GM19467 (cell line): ENCODE measurements at regions not wholly inside any gene's neighbourhood (a gene's known extent, or its start where the extent isn't known, plus 50 kb on each side); places are given as distances from the start of the nearest gene placed in this dataset.

Experiments used
- ATAC-seq: cut with Tn5 transposase; IDR thresholded peaks from one replicate; pipeline ENCODE4 v1.9.1; 2021; ENCODE audit warnings: mild to moderate bottlenecking, moderate library complexity; ENCODE audit not compliant: unreplicated experiment

DNA sequence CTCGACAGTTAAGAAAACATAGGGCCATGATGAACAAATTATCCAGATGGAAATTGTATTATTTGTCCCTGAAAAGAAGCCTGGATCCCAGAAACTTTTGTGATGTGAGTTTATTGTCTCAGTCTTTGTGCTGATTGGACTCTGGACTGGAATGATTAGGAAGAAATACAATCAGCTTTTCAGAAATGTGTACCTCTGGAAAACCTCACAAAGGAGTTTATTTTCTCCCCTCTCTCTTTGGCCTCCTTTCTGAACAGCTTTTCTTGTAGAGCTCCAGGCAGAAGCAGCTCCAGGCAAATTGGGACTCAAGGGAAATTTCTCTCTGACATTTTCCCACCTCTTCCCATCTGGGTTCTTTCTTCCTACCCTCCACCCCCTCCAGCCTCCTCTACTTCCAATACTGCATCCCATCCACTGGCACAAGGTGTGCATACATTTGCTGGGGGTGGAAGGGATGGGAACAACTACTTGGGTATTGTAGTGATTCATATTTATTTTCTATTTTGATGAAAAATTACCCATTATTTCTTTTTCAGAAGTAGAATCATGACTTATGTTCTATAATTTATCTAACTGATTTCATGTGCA lies 119.7 kb downstream of the CD47 start:
- ATAC-seq: no peak

GRCh38 chr3:107969994-107970819 lies 120.6 kb downstream of the CD47 start:
- no peak for ATAC-seq

- ATAC-seq: no peak
These were observed 121.3 kb downstream of the CD47 start for GRCh38 chr3:107969525-107969924.

- ATAC-seq: no peak
These were observed 124.6 kb downstream of the CD47 start for GRCh38 chr3:107966276-107966675.

DNA sequence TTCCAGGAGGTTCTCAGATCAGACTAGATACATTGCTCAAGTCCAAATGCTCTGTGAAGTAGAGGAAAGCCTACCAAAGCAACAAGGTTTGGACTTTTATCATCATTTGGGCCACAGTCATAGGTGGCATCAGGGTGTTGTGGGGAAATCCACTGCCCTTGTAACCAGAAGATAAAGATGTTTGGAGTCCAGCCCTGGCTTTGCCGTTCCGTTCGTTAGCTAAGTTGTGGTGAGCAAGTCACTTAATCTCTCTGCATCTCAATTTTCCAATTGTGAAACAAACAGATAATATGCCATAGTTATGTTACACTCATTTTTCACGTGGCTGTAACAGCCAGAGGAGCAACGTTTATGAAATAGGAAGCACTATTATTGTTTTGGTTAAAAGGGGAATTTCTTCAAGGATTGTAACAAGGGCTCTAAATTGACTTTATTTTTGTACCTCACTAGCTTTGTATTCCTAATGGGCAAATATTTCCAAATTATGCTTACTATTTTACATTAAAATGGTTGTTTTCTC lies 125.6 kb downstream of the CD47 start:
- no peak for ATAC-seq

DNA sequence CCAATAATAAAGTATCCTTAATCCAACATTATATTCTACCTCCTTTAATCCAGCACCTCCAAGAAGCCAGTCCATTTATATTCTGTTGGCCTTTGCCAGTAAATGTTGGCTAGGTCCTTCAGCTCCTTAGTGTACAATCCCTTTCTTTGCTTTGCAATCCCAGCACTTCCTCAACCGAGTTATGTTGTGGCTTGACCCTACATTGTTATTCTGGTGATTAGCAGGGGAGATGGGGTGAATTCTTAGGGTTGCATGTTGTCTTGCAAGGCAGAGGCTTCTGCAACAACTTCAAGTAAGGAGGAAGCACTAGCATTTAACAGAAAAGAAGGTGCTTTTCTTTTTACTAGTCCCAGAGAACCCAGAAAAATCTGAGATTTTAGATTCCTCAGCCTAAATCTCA lies 127.2 kb downstream of the CD47 start:
- ATAC-seq: no peak

- ATAC-seq: no peak
These were observed 127.9 kb downstream of the CD47 start for GRCh38 chr3:107962946-107963345.

DNA sequence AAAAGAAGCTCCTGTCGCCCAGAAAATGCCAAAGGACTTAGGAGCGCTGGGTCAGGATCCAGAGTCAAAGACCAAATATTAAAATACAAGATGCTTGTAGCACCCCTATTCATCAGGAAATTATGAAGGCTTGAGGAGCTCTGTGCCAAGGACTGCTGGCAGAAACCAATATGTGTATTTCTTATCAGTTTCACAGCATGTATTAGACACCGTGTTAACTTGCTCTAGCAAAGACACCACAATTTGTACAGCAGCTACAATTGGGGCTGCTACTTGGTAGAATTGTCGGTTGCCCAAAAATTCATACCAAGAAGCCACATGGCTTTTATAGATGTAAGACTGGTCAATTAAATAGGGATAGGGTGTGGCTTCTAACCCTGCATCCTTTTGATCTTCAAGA lies 128.8 kb downstream of the CD47 start:
- ATAC-seq: no peak

DNA sequence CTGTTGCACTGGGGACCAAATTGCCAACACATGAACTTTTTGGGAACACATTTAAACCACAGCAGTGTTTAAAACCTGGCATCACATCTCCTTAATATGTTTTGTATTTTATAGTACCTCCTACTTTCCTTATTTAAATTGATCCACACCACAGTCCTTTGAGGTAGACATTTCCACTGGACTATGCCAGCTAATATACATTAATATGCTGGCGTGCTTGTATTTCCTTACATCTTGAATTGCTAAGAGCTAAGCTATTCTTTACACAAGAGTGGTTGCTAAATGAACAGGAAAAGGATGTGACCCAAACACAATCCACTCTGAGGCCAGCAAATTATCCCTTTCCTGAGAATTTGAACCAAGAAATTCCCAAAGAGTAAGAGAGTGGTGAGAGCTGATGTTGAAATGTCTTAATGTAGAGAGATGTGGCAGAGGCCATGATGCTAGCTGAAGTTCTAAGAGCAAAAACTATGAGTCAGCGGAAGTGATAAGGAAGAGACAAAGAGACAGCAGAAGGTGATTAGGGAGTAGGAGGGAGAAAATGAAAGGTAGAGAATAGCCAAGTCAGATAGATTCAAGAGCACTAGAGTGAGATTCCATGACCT lies 131.2 kb downstream of the CD47 start:
- no peak for ATAC-seq

DNA sequence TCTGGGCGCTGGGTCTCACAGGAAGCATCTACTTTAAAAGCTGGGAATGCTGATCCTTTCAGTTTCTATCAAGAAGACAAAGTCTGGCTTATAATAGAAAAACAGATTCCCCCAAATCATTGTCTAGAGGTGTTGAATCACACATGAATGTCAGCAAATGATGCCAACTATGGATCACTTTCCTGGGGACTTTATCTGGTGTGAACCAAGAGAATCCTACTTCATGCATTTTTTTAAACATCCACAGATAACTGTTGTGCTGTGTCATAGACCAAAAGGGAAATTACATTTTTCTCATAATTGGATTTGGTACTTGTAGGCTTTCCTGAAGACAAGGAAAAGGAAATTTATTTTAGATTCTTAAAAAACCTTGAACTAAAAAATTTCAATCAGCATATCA lies 132.7 kb downstream of the CD47 start:
- ATAC-seq: no peak

DNA sequence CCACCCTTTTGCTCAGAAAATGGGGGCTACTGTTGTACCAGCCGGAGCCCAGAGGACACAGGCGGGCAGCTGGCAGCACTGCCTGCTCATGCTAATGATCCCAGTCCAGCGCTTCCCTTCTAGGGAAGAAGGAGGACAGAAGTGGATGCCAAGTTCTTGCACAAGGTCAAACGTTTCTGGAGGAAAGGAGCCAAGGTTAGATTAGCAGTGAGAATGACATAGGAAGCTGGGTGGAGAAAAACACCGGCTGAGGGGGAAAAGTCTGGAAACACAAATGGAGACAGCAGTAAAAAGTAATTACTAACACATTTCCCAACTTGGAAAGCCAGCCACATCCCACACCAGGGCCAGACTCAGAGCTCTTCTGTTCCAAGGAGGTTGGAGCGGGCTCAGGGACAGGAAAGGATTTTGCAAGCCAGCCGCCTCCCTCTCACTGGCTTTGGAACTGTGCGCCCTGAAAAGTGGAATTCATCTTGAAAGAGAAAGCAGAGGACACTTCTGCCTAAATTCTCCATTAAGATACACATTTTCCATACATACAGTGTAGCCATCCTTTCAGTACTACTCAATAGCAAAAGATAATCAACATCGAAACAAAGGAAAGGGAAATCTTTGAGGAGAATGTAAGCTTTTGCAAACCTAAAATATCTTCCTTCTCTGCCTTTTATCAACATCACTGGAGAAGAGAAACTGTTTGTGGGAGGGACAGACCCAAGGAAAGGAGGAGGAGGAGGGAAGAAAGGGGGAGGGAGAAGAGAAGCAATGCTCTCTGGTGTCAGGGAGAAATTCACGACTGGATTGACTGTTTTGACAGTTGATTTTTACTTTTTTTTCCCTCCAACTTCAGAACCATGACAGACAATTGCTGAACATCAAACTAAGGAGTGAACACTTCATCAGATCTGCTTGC lies 133.6 kb downstream of the CD47 start:
- no peak for ATAC-seq

DNA sequence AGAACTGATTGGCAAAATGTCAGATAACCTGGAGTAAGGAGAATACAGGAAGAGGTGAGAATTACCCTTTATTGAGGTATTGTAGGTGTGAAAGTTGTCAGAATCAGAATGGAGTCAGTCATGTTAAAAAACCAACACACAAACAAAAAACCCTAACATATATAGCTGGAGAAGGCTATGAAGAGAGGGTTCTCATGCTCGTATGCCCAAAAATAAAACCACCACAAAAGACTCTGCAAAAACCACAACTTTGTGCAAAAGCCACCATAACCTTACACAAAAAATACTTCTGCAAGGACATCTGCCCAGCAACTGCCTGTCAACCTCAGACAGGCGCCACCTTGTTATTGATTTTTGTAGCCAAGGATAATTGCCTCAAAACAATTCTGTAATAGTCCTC lies 136.0 kb downstream of the CD47 start:
- no peak for ATAC-seq

DNA sequence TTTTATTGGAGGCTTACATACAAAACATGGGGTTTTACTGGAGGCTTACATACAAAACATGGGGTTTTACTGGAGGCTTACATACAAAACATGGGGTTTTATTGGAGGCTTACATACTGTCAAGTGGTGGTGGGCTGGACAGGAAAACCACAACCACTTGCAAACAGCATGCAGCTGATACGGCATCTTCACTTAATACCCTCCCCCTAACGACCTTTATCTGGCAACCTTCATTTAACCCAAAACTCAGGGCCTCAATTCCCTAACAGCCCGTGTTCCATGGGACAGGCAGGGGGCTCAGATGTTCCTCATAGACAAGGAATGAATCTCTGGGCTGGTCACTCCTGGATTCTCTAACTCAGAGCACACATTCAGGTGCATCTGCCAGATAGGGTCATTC lies 137.1 kb downstream of the CD47 start:
- ATAC-seq: no peak

DNA sequence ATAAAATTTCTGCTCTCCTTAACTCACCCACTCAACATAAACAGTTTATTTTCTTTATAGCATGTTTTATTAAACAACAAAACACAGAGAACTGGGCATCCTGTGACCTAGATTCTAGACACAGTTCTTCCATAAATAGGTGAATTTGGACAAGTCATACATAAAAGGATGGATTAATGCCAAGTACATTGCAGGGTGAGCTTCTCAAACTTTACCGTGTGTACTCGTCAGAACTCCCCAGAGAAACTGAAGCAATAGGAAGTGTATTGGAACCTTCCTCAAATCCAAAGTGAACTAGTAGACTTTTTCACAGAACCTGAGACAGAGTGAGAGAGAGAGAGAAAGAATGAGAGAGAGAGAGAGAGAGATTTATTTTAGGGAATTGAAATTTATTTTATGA lies 139.7 kb downstream of the CD47 start:
- ATAC-seq: no peak

DNA sequence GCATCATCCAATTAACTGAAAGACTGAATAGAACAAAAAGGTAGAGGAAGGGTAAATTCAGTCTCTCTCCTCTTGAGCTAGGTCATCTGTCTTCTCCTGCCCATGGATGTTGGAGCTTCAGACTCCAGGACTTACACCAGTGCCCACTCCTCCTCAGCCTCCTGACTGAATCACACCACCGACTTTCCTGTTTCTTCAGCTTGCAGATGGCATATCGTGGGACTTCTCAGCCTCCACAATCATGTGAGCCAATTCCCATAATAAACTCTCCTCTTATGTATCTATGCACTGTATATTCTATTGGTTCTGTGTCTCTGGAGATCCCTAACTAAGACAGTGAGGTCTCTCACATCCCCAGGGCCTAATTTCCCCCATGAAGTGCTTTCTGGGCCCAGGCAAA lies 140.4 kb downstream of the CD47 start:
- no peak for ATAC-seq

DNA sequence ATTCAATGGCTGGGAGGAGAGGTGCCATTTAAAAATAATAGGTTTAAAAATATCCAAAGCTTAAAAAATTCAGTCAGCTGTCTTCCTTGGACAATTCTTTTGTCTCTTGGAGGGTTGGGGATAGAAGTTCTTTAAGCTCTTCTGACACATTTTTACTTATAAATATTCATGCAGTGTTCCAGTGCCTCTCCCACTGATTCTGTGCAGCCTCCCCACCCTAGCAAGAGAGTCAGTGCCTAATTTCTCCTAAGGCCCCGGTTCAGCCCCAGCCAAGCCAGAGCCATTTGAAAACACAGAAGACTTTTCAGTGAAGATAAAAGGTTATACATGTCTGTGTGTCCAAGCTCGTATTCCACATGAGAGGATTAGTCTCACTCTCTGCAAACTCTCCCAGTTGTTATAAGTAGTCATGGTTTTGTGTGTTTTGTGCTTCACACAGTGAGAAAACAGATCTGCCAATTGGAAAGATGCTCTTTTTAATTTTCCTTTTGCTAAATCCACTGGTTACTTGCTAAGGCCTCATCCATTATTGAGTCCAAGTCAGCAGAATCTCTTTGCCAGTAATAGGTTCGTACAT lies 141.3 kb downstream of the CD47 start:
- no peak for ATAC-seq

DNA sequence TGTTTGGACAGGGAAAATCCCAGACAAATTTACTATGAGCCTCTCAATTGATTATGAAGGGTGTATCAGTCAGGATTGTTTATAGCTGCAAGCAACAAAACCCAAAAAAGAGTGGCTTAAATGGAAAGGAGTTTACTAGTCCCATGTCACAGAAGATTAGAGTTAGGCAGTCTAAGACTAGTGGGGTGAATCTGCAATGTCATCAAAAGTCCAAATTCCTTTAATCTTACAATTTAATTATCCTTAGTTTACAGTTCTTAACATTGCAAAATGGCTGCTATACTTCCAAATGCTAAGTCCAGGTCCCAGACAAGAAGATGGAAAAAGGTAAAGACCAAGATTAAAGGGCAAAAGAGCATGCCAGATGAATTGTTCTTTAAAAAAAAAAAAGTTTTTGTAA lies 143.6 kb downstream of the CD47 start:
- ATAC-seq: no peak

GRCh38 chr3:107946700-107947099 lies 144.1 kb downstream of the CD47 start:
- no peak for ATAC-seq

DNA sequence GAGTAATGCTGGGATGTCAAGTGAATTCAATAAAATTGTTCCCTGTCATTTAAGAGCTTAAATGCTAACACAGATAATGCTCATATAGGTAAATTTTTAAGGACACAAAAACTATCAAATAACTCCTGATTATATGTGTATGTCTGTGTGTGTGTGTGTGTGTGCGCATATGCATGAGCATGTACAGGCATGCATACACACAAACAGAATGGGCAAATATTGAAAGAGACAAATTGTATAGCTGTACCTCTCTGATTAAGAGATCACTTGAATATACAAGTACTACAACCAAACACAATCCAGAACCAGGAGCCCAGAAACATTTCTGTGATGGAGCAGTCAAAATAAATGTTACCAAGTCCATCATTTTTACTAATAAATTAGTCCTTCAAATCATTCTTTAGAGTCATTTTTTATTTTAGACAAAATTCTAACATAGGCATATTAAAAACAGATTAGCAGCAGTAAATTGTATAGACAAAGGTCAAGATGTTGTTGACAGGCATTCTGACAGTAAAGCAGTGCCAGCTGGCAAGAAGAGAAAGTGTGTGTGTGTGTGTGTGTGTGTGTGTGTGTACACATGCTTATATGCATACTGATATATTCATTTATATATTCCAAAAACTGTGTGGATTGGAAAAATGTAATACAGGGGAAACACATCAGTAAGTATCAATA lies 145.3 kb downstream of the CD47 start:
- no peak for ATAC-seq
